ENCODE measurements at regions not wholly inside any gene's neighbourhood (a gene's known extent, or its start where the extent isn't known, plus 50 kb on each side); places are given as distances from the start of the nearest gene placed in this dataset.
A peak's percentile ranks its signal among the peaks of the same experiment; 100 is the strongest.

DNA sequence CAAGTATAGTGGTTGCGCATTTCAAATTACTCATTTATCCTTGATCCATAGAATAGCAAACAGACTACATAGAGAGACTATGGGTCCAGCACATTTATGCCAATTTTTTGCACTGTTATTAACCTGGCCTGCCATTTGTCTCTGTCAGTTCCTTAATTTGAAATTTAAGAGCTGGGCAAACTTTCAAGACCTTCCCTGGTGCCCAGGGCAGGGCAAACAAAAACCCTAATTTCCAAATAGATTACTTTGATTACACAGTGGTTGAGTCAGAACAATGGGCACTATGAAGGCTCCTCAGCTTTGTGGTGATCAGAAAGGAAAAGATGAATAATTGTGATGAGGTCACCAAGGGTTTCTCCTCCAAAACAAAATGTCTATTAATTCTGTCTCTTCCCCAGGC lies 80.6 kb downstream of the TNFSF18 start:
- H3K36me3 ChIP-seq: no peaks in the 10 kb centered on the region
- peaks cover 4 to 11% (median 5%) of the 10 kb centered on the region in 4 donors for H3K4me1 ChIP-seq
- 91 to 100% (median 96%) methylated on average over 1 of the region's 1 CpG for WGBS, 5 donors
- TF ChIP-seq POLR2A (IDR thresholded peaks at IDR 0.05): no peak
- TF ChIP-seq, protein P1, sequence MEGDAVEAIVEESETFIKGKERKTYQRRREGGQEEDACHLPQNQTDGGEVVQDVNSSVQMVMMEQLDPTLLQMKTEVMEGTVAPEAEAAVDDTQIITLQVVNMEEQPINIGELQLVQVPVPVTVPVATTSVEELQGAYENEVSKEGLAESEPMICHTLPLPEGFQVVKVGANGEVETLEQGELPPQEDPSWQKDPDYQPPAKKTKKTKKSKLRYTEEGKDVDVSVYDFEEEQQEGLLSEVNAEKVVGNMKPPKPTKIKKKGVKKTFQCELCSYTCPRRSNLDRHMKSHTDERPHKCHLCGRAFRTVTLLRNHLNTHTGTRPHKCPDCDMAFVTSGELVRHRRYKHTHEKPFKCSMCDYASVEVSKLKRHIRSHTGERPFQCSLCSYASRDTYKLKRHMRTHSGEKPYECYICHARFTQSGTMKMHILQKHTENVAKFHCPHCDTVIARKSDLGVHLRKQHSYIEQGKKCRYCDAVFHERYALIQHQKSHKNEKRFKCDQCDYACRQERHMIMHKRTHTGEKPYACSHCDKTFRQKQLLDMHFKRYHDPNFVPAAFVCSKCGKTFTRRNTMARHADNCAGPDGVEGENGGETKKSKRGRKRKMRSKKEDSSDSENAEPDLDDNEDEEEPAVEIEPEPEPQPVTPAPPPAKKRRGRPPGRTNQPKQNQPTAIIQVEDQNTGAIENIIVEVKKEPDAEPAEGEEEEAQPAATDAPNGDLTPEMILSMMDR (IDR thresholded peaks at IDR 0.05): no peak
- no peak for TF ChIP-seq POLR2AphosphoS5 (IDR thresholded peaks at IDR 0.05)
- TF ChIP-seq EP300 (IDR thresholded peaks at IDR 0.05): no peak
- H3K27me3 ChIP-seq: no peaks in the 10 kb centered on the region
- no peak for DNase-seq
- no peak overlapping the region for H3K4me3 ChIP-seq
- no peak overlapping the region for H3K27ac ChIP-seq
- H3K9me3 ChIP-seq: no peaks in the 10 kb centered on the region
- intact Hi-C loops (cut with DNase I; ENCODE audit: low total_unique reads): no loop called here

DNA sequence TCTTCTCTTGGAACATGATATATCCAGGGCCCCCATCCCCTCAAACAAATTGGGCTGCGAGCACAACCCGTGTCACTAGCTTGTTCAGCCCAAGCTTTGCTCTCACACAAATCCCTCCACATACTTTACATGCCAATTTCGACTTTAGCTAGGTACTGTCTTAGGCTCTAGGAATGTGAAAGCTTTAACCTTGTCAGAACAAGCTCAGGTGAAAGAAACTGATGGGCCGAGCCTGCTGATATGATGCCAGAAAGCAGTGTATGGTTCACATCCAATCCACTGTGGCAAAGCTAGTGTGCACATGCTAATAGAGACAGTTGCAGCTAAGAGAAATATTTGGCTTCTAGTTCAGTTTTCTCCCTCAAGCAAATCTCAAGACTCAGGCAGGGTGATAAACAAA lies 79.5 kb downstream of the TNFSF18 start:
- Histone ChIP-seq H3K27me3 (no peaks in the 10 kb centered on the region), H3K4me1 (peaks cover 4 to 16% (median 5%) of the 10 kb centered on the region in 4 donors), H3K36me3 (no peaks in the 10 kb centered on the region), H3K4me3 (no peak overlapping the region), H3K27ac (no peak overlapping the region), H3K9me3 (no peaks in the 10 kb centered on the region)
- peak in 1 of 2 donors; percentile 16 for DNase-seq
- TF ChIP-seq, protein P1 (IDR thresholded peaks at IDR 0.05): no peak
- no peak for TF ChIP-seq EP300 (IDR thresholded peaks at IDR 0.05)
- TF ChIP-seq POLR2A (IDR thresholded peaks at IDR 0.05): no peak
- TF ChIP-seq POLR2AphosphoS5 (IDR thresholded peaks at IDR 0.05): no peak
- 53 to 69% (median 64%) methylated on average over 4 of the region's 4 CpGs for WGBS, 5 donors
- intact Hi-C loops (cut with DNase I; ENCODE audit: low total_unique reads): no loop called here

DNA sequence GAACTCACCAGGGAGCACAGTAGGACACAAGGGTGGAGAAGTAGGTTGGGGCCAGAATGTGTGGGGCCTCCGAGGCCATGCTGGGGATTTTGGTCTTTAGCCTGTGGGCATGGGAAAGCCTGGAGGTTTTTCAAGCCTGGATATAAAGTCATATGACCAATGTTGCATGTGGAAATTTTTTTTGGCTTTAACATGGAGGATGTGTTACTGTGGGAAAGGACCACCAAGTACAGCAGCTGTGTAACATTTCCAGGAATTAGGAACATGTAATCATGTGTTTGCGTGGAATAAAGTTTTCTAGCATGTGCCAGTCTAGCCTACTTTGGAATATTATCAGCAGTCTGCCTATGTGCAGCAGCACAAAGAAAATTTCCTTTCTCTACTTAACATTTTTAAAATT lies 78.5 kb downstream of the TNFSF18 start:
- Histone ChIP-seq H3K4me1 (peaks cover 4 to 16% (median 5%) of the 10 kb centered on the region in 4 donors), H3K9me3 (no peaks in the 10 kb centered on the region), H3K27ac (no peak overlapping the region), H3K4me3 (no peak overlapping the region), H3K36me3 (no peaks in the 10 kb centered on the region), H3K27me3 (no peaks in the 10 kb centered on the region)
- 77 to 93% (median 81%) methylated on average over 2 of the region's 2 CpGs for WGBS, 5 donors
- no peak for DNase-seq
- intact Hi-C loops (cut with DNase I; ENCODE audit: low total_unique reads): no loop called here
- TF ChIP-seq POLR2A (IDR thresholded peaks at IDR 0.05) (no peak), EP300 (IDR thresholded peaks at IDR 0.05) (no peak), POLR2AphosphoS5 (IDR thresholded peaks at IDR 0.05) (no peak)
- TF ChIP-seq, protein P1 (IDR thresholded peaks at IDR 0.05): no peak

DNA sequence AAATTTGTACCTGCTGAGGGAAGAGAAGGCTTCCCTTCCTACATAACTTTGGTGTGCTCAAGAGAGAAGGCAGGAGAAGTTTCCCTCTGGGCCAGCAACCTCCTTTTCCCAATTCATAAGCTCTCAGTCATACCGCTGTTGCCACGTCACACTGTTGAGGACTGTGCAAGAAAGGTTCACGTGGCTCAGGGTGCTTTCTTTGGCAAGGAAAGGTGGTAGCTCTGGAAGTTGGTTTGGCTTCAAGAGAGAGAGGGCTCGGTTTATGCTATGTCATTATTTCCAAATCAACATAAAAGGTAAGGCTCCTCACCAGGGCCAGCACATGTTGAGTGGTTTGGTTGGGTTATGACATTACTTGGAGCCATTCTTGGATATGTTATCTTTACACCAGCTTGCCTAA lies 77.3 kb downstream of the TNFSF18 start:
- intact Hi-C loops (cut with DNase I; ENCODE audit: low total_unique reads): no loop called here
- WGBS, 5 donors: 52 to 63% (median 55%) methylated on average over 4 of the region's 4 CpGs
- Histone ChIP-seq H3K27me3 (no peaks in the 10 kb centered on the region), H3K4me3 (no peak overlapping the region), H3K9me3 (no peaks in the 10 kb centered on the region), H3K27ac (no peak overlapping the region), H3K36me3 (no peaks in the 10 kb centered on the region), H3K4me1 (peaks cover 4 to 16% (median 5%) of the 10 kb centered on the region in 4 donors)
- no peak for TF ChIP-seq POLR2A (IDR thresholded peaks at IDR 0.05)
- TF ChIP-seq, protein P1 (IDR thresholded peaks at IDR 0.05): no peak
- TF ChIP-seq EP300 (IDR thresholded peaks at IDR 0.05): no peak
- TF ChIP-seq POLR2AphosphoS5 (IDR thresholded peaks at IDR 0.05): no peak
- DNase-seq: no peak

Measured in stomach (tissue), 8 donors.